OCI-LY3 (cell line): ENCODE measurements at regions not wholly inside any gene's neighbourhood (a gene's known extent, or its start where the extent isn't known, plus 50 kb on each side); places are given as distances from the start of the nearest gene placed in this dataset.

Experiments
- H2AFZ ChIP-seq: fragments of 200-600, 300-600 bp; shearing (Covaris generic); 2 replicates; pipeline ENCODE4 v1.6.0; 2014; ENCODE audit warnings: antibody characterized with exemption, low read depth, low read length
- H3K27ac ChIP-seq: fragments of 200-600, 300-600 bp; sonication (generic); 2 replicates; pipeline ENCODE4 v1.5.1; 2014; ENCODE audit warnings: mild to moderate bottlenecking, low read length, moderate library complexity, mixed read lengths
- H3K27me3 ChIP-seq: fragments of 200-600, 300-600 bp; sonication (generic); 2 replicates; pipeline ENCODE4 v1.6.1; 2014; ENCODE audit warnings: low read depth, low read length, mixed read lengths
- H3K36me3 ChIP-seq: fragments of 200-600, 300-600 bp; sonication (generic); replicated peaks from 2 replicates; pipeline ENCODE3; 2014; ENCODE audit warnings: low read depth, low read length, mixed read lengths
- H3K4me1 ChIP-seq: fragments of 300-600, 200-600 bp; sonication (generic); 2 replicates; pipeline ENCODE4 v1.6.1; 2014; ENCODE audit warnings: low read length, mixed read lengths
- H3K4me2 ChIP-seq: fragments of 200-600, 300-600 bp; sonication (generic); 2 replicates; pipeline ENCODE4 v1.6.1; 2014; ENCODE audit warnings: low read length, mixed read lengths
- H3K4me3 ChIP-seq: fragments of 300-600, 200-600 bp; sonication (generic); 2 replicates; pipeline ENCODE4 v1.5.1; 2014; ENCODE audit warnings: antibody characterized with exemption, mild to moderate bottlenecking, low read length, moderate library complexity
- H3K79me2 ChIP-seq: fragments of 300-600, 200-600 bp; shearing (Covaris generic); 2 replicates; pipeline ENCODE4 v1.6.1; 2014; ENCODE audit warnings: mild to moderate bottlenecking, low read length, mixed read lengths
- H3K9ac ChIP-seq: fragments of 300-600, 200-600 bp; shearing (Covaris generic); 2 replicates; pipeline ENCODE4 v1.6.0; 2014; ENCODE audit warnings: mild to moderate bottlenecking, low read length, moderate library complexity
- H3K9me3 ChIP-seq: fragments of 200-600, 300-600 bp; shearing (Covaris generic); 2 replicates; pipeline ENCODE4 v1.6.1; 2014; ENCODE audit warnings: low read length, mixed read lengths; ENCODE audit not compliant: insufficient read depth
- H4K20me1 ChIP-seq: fragments of 200-600, 300-600 bp; sonication (generic); 2 replicates; pipeline ENCODE4 v1.6.1; 2016; ENCODE audit warnings: low read length, mixed read lengths; ENCODE audit not compliant: insufficient read depth
- CTCF ChIP-seq: fragments of 200-600, 300-600 bp; sonication (generic); IDR thresholded peaks from 2 replicates; pipeline ENCODE4 v1.5.1; 2014; ENCODE audit warnings: antibody characterized with exemption, low read length, low read depth
- EZH2phosphoT487 ChIP-seq: fragments of 200-600 bp; shearing (Covaris generic); IDR thresholded peaks from 2 replicates; pipeline ENCODE4 v1.6.1; 2018; ENCODE audit warnings: antibody characterized with exemption, mixed run types, low read depth

DNA sequence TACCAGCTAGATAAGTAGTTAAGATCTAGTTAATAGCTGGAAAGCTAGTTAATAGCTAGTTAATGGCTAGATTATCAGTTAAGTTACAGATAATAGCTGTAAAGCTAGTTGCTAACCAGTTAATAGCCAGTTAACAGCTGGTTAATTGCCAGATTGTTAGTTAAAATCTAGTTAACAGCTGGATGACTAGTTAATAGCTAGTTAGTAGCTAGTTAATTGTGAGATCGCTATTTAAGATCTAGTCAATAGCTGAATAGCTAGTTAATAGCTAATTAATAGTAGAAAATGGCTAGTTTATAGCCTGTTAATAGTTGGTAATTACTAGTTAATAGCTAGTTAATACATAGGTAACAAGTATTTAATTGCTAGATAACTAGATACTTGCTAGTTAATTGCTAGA lies 630.5 kb upstream of the CT83 start:
- H3K27ac ChIP-seq, result no peak overlapping the region
- TF ChIP-seq CTCF (no peak), EZH2phosphoT487 (no peak)
- no peaks in the 10 kb centered on the region for H3K36me3 ChIP-seq
- H3K9ac ChIP-seq, result no peak overlapping the region
- no peaks in the 10 kb centered on the region for H3K4me1 ChIP-seq
- peaks cover 3% of the 10 kb centered on the region; the same call in 1 of the 2 replicates for H3K9me3 ChIP-seq
- no peaks in the 10 kb centered on the region for H3K79me2 ChIP-seq
- no peak overlapping the region for H3K4me3 ChIP-seq
- H3K4me2 ChIP-seq, result no peak overlapping the region
- H3K27me3 ChIP-seq, result no peaks in the 10 kb centered on the region
- H2AFZ ChIP-seq, result no peak overlapping the region
- no peaks in the 10 kb centered on the region for H4K20me1 ChIP-seq

DNA sequence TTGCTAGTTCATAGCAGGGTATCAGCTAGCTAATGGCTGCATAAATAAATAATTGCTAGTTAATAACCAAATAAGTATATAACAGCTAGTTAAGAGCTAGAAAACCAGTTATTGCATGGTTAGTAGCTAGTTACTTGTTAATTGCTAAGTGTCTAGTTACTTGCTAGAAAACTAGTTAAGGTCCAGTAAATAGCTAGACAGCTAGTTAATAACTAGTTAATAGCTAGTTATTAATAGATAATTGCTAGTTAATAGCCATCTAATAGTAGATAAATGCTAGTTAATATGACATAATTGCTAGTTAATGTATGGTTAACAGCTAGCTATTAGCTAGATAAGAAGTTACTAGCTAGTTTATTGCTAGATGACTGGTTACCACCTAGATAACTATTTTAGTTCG lies 629.9 kb upstream of the CT83 start:
- Histone ChIP-seq H3K36me3 (no peaks in the 10 kb centered on the region), H2AFZ (no peak overlapping the region), H3K4me2 (no peak overlapping the region), H3K79me2 (no peaks in the 10 kb centered on the region), H3K9ac (no peak overlapping the region), H3K9me3 (peaks cover 3% of the 10 kb centered on the region; the same call in 1 of the 2 replicates), H3K27ac (no peak overlapping the region), H3K4me1 (no peaks in the 10 kb centered on the region), H4K20me1 (no peaks in the 10 kb centered on the region), H3K27me3 (no peaks in the 10 kb centered on the region), H3K4me3 (no peak overlapping the region)
- TF ChIP-seq CTCF (no peak), EZH2phosphoT487 (no peak)

DNA sequence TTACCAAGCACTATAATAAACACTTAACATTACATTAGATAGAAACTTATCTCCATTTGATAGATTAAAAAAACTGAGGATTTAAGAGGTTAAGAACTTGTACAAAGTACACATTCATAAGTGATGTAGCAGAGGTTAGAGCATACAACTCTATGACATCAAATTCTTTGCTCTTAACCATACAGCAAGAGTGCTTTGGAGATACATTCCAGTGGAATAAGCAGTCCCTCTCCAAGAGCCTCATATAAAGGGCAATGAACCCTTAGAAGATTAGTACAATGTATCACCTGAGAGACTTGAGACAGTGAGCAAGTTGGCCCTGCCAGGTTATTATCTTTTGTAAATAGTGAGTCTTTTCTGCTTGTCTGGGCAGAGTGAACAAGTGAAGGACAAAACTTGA lies 600.4 kb upstream of the CT83 start:
- Histone ChIP-seq H4K20me1 (no peaks in the 10 kb centered on the region), H3K4me1 (peaks cover 12% of the 10 kb centered on the region), H3K79me2 (no peaks in the 10 kb centered on the region), H3K9me3 (no peaks in the 10 kb centered on the region), H3K27ac (no peak overlapping the region), H3K27me3 (no peaks in the 10 kb centered on the region), H3K36me3 (no peaks in the 10 kb centered on the region), H2AFZ (no peak overlapping the region), H3K4me3 (no peak overlapping the region), H3K9ac (no peak overlapping the region), H3K4me2 (no peak overlapping the region)
- TF ChIP-seq EZH2phosphoT487 (no peak), CTCF (no peak)

DNA sequence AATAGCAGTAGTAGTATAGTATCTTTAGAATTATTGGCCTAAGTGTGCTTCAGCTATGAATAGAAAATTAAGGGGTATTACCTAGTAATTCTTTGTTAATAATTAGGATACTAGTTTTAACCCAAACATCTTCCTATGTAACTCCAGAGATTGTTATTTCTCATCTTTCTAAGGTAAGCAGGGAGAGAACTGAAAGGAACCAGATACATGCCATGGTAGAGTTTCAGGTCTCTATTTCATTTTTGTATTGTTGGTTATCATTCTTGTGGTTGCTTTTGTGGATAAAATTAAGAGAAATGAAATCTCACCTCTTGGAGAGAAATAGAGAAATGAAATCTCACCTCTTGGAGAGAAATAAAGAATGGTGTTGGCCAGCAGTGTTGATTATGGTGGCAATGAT lies 597.1 kb upstream of the CT83 start:
- H3K4me3 ChIP-seq, result no peak overlapping the region
- no peak overlapping the region for H2AFZ ChIP-seq
- H3K9me3 ChIP-seq, result no peaks in the 10 kb centered on the region
- H3K4me1 ChIP-seq, result peaks cover 12% of the 10 kb centered on the region
- no peaks in the 10 kb centered on the region for H4K20me1 ChIP-seq
- no peak overlapping the region for H3K9ac ChIP-seq
- no peaks in the 10 kb centered on the region for H3K36me3 ChIP-seq
- H3K27me3 ChIP-seq, result no peaks in the 10 kb centered on the region
- TF ChIP-seq CTCF (no peak), EZH2phosphoT487 (no peak)
- H3K27ac ChIP-seq, result no peak overlapping the region
- H3K79me2 ChIP-seq, result no peaks in the 10 kb centered on the region
- no peak overlapping the region for H3K4me2 ChIP-seq
